Ovary (tissue), 3 donors: ENCODE measurements at regions not wholly inside any gene's neighbourhood (a gene's known extent, or its start where the extent isn't known, plus 50 kb on each side); places are given as distances from the start of the nearest gene placed in this dataset.

ENCODE experiments used
- EP300 ChIP-seq: sonication (generic); formaldehyde crosslinking; IDR thresholded peaks from one replicate; pipeline ENCODE4 v1.6.1; 2017; ENCODE audit warnings: antibody characterized with exemption
- POLR2A ChIP-seq: fragments of 450-650 bp; IDR thresholded peaks from one replicate; pipeline ENCODE4 v1.6.1; 2017; ENCODE audit warnings: antibody characterized with exemption, mild to moderate bottlenecking, moderate library complexity
- TF ChIP-seq, protein P1 (sequence below), 3 donors: fragments of 450-650 bp in 2 of 3; fragments of 200-600 bp in 1 of 3; IDR thresholded peaks; one replicate each; pipeline versions ENCODE4 v1.5.1 to v1.8.0; 2016 to 2022; ENCODE audit warnings: antibody characterized with exemption in 3 of 3, mild to moderate bottlenecking in 1 of 3
- donor health status: DM: no; HTN: no; CAD: no.

DNA sequence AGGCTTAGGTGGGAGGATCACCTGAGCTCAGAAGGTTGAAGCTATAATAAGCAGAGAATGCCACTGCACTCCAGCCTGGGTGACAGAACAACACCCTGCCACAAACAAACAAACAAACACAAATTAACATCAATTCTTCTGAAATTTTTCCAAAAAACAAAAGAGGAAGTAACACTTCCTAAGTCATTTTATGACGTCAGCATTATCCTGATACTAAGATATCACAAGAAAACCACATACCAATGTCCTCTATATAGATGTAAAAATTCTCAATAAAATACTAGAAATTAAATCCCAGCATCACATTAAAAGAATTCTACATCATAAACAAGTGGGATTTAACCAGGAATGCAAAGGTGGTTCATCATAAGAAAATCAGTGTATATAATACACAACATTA, 64.4 kb upstream of the STK26 start:
- TF ChIP-seq, protein P1, sequence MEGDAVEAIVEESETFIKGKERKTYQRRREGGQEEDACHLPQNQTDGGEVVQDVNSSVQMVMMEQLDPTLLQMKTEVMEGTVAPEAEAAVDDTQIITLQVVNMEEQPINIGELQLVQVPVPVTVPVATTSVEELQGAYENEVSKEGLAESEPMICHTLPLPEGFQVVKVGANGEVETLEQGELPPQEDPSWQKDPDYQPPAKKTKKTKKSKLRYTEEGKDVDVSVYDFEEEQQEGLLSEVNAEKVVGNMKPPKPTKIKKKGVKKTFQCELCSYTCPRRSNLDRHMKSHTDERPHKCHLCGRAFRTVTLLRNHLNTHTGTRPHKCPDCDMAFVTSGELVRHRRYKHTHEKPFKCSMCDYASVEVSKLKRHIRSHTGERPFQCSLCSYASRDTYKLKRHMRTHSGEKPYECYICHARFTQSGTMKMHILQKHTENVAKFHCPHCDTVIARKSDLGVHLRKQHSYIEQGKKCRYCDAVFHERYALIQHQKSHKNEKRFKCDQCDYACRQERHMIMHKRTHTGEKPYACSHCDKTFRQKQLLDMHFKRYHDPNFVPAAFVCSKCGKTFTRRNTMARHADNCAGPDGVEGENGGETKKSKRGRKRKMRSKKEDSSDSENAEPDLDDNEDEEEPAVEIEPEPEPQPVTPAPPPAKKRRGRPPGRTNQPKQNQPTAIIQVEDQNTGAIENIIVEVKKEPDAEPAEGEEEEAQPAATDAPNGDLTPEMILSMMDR (IDR thresholded peaks at IDR 0.05): no peak
- no peak for TF ChIP-seq POLR2A
- TF ChIP-seq EP300: no peak
